A673 (cell line): ENCODE measurements at regions not wholly inside any gene's neighbourhood (a gene's known extent, or its start where the extent isn't known, plus 50 kb on each side); places are given as distances from the start of the nearest gene placed in this dataset.

ENCODE experiments used
- BruUV-seq: library from RNA; stranded (reverse); fragments of 400-500 nt; replicated peaks from 2 replicates; lab custom pipeline; 2021; lab: Mats Ljungman, UMichigan
- CTCF ChIA-PET: fragments of 300-600 bp; sonication (Branson Sonifier 250); formaldehyde crosslinking; loops from one replicate; lab custom pipeline; 2022; ENCODE audit warnings: antibody characterized with exemption; lab: Charles Lee
- POLR2A ChIA-PET: fragments of 300-600 bp; sonication (Branson Sonifier 250); formaldehyde crosslinking; loops from one replicate; lab custom pipeline; 2022; ENCODE audit warnings: antibody characterized with exemption; ENCODE audit not compliant: low non-redundant PET; lab: Charles Lee
- DNase-seq: peaks from one replicate; pipeline ENCODE4 v3.0.0-alpha.2; 2015; ENCODE audit warnings: low spot score
- H3K27ac ChIP-seq: fragments of 200-600 bp; sonication (generic); 2 replicates; pipeline ENCODE4 v1.5.1; 2016; ENCODE audit warnings: mixed run types, low read depth, mild to moderate bottlenecking, mixed read lengths, antibody characterized with exemption, low read length; ENCODE audit not compliant: poor library complexity, severe bottlenecking
- H3K27me3 ChIP-seq: fragments of 200-600 bp; sonication (generic); replicated peaks from 2 replicates; pipeline ENCODE4 v1.6.1; 2017; ENCODE audit warnings: mixed run types, low read depth, mild to moderate bottlenecking, mixed read lengths, antibody characterized with exemption, low read length; ENCODE audit not compliant: insufficient read depth, poor library complexity
- H3K36me3 ChIP-seq: fragments of 200-600 bp; sonication (generic); 2 replicates; pipeline ENCODE4 v1.6.1; 2016; ENCODE audit warnings: mixed run types, mild to moderate bottlenecking, mixed read lengths, antibody characterized with exemption, low read length; ENCODE audit not compliant: insufficient read depth, poor library complexity, severe bottlenecking
- H3K4me1 ChIP-seq: fragments of 200-600 bp; sonication (generic); 2 replicates; pipeline ENCODE4 v1.6.1; 2017; ENCODE audit warnings: mixed run types, mild to moderate bottlenecking, mixed read lengths, antibody characterized with exemption, low read length; ENCODE audit not compliant: insufficient read depth, poor library complexity, severe bottlenecking
- H3K4me3 ChIP-seq: fragments of 200-600 bp; sonication (generic); 2 replicates; pipeline ENCODE4 v1.5.1; 2016; ENCODE audit warnings: low read depth, mixed run types, mild to moderate bottlenecking, mixed read lengths, low read length; ENCODE audit not compliant: poor library complexity, severe bottlenecking
- H3K9me3 ChIP-seq: fragments of 200-600 bp; sonication (generic); 2 replicates; pipeline ENCODE4 v1.6.1; 2016; ENCODE audit warnings: mixed run types, low read depth, mild to moderate bottlenecking, mixed read lengths, antibody characterized with exemption, low read length; ENCODE audit not compliant: poor library complexity, severe bottlenecking
- CTCF ChIP-seq: fragments of 300-800, 200-600 bp; sonication (generic); conservative IDR thresholded peaks from 2 replicates; pipeline ENCODE4 v1.5.1; 2017; ENCODE audit warnings: low read depth, mild to moderate bottlenecking, antibody characterized with exemption, low read length, moderate library complexity, mixed read lengths
- EZH2 ChIP-seq: fragments of 200-600 bp; sonication (generic); IDR thresholded peaks from 2 replicates; pipeline ENCODE4 v1.6.1; 2017; ENCODE audit warnings: borderline replicate concordance, low read depth, mild to moderate bottlenecking, mixed read lengths, antibody characterized with exemption, low read length; ENCODE audit not compliant: poor library complexity, severe bottlenecking
- intact Hi-C: fragments of 100-400 bp; cut with micrococcal nuclease; formaldehyde crosslinking; loops from one replicate; pipeline ENCODE4 v1.10.0; 2022; ENCODE audit not compliant: unreplicated experiment

DNA sequence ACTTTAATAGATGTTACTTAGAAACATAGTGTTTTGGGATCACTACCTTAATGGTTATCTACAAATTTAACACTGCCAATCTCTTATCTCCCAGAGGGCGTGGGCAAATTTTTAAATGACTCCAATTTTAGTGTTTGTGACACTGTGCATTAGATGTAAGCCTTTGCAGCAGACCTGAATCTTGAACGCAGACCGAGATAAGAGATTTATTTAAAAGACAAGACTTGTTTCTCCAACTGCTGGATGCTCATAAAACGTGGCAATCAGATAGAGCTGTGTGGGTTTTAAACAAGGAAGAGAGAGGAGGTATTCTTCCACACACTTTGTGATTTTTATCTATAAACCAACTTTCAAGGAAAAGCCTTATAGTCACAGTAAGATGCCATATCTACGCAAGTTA, 252.5 kb upstream of the NR3C2 start:
- POLR2A ChIA-PET = no interaction called here
- DNase-seq = no peak
- CTCF ChIA-PET = no interaction called here
- Histone ChIP-seq H3K27me3 (peaks cover 2% of the 10 kb centered on the region), H3K9me3 (no peaks in the 10 kb centered on the region), H3K4me3 (no peak overlapping the region), H3K27ac (no peak overlapping the region), H3K4me1 (no peaks in the 10 kb centered on the region), H3K36me3 (no peaks in the 10 kb centered on the region)
- no TSS peak for BruUV-seq
- intact Hi-C loops = no loop called here
- TF ChIP-seq CTCF = no peak
- TF ChIP-seq EZH2 = no peak

- Histone ChIP-seq H3K9me3 (no peaks in the 10 kb centered on the region), H3K36me3 (no peaks in the 10 kb centered on the region), H3K27me3 (peaks cover 6% of the 10 kb centered on the region), H3K4me3 (no peak overlapping the region), H3K4me1 (no peaks in the 10 kb centered on the region), H3K27ac (no peak overlapping the region)
- BruUV-seq = no TSS peak
- ChIA-PET CTCF (no interaction called here), POLR2A (no interaction called here)
- TF ChIP-seq CTCF (no peak), EZH2 (no peak)
- intact Hi-C loops = no loop called here
- DNase-seq = no peak
These were observed 251.9 kb upstream of the NR3C2 start for GRCh38 chr4:148693913-148694649.

DNA sequence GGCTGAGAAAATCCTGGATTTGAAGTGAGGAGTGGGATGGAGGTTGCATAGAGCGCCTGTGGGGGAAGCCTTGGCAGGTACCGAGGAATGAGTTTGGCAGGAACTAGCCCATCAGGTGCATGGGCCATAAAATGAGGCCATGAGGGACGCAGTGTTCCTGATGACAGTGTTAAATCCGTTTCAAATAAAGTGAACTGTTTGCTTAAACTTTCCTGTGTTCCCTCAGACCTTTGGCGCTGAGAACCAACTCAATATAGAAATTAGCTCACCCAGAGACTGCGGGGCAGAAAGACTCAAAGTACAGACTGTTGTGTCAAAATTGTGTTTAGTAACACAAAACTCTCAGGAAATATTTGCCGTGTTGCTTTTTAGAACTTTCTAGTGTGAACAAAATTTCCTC, 250.0 kb upstream of the NR3C2 start:
- Histone ChIP-seq H3K36me3 (no peaks in the 10 kb centered on the region), H3K4me3 (no peak overlapping the region), H3K4me1 (no peaks in the 10 kb centered on the region), H3K9me3 (no peaks in the 10 kb centered on the region), H3K27me3 (peaks cover 8% of the 10 kb centered on the region), H3K27ac (no peak overlapping the region)
- BruUV-seq = no TSS peak
- ChIA-PET CTCF (no interaction called here), POLR2A (no interaction called here)
- intact Hi-C loops = no loop called here
- no peak for TF ChIP-seq CTCF
- no peak for TF ChIP-seq EZH2
- no peak for DNase-seq
